CD4-positive, alpha-beta memory T cell (primary cell): ENCODE measurements at regions not wholly inside any gene's neighbourhood (a gene's known extent, or its start where the extent isn't known, plus 50 kb on each side); places are given as distances from the start of the nearest gene placed in this dataset.
"Not testable (repeated sequence)": the region's sequence is repeated elsewhere in the genome, so short reads cannot be mapped to it uniquely, and the experiment has no call there.

Experiments
- CTCF ChIA-PET: fragments of 350-600 bp; sonication (Branson Sonifier 250); formaldehyde crosslinking; loops from one replicate; lab custom pipeline; 2021; ENCODE audit warnings: inconsistent platforms; ENCODE audit not compliant: partially characterized antibody; lab: Charles Lee
- POLR2A ChIA-PET: fragments of 350-600 bp; sonication (Branson Sonifier 250); formaldehyde crosslinking; loops from one replicate; lab custom pipeline; 2021; ENCODE audit not compliant: partially characterized antibody; lab: Charles Lee
- DNase-seq, 5 donors: peaks; one replicate each; pipeline versions ENCODE4 v3.0.0 to v3.0.0-alpha.2; 2020 to 2022; ENCODE audit warnings: mixed read lengths in 1 of 5
- H3K27ac ChIP-seq: one replicate; pipeline ENCODE4 v1.7.0; 2013; ENCODE audit warnings: low read depth, low read length
- H3K27me3 ChIP-seq: 2 replicates; pipeline ENCODE4 v1.7.0; 2013; ENCODE audit warnings: mild to moderate bottlenecking, low read length, moderate library complexity; ENCODE audit not compliant: insufficient read depth
- H3K36me3 ChIP-seq: 2 replicates; pipeline ENCODE4 v1.7.0; 2013; ENCODE audit warnings: mild to moderate bottlenecking, low read length, moderate library complexity; ENCODE audit not compliant: insufficient read depth
- H3K4me1 ChIP-seq: 2 replicates; pipeline ENCODE4 v1.7.0; 2013; ENCODE audit warnings: mild to moderate bottlenecking, low read length, moderate library complexity; ENCODE audit not compliant: insufficient read depth
- H3K4me3 ChIP-seq, 2 donors: one replicate each; pipeline ENCODE4 v1.7.0; 2013; ENCODE audit warnings: low read length in 2 of 2, mild to moderate bottlenecking in 1 of 2
- H3K9me3 ChIP-seq, 2 donors: one replicate each; pipeline ENCODE4 v1.7.0; 2013; ENCODE audit warnings: low read length in 2 of 2, control low read depth in 1 of 2; ENCODE audit not compliant: control insufficient read depth in 1 of 2
- H3K27ac Mint-ChIP-seq, 7 donors: one replicate each; pipeline ENCODE4 v1.8.0; 2020 to 2021; ENCODE audit warnings: mixed read lengths in 7 of 7, mild to moderate bottlenecking in 6 of 7, inconsistent platforms in 3 of 7, moderate library complexity in 3 of 7
- H3K27me3 Mint-ChIP-seq, 2 donors: one replicate each; pipeline ENCODE4 v1.8.0; 2020 to 2021; ENCODE audit warnings: mixed read lengths in 2 of 2
- H3K36me3 Mint-ChIP-seq, 2 donors: one replicate each; pipeline ENCODE4 v1.8.0; 2020 to 2021; ENCODE audit warnings: mixed read lengths in 2 of 2, inconsistent platforms in 1 of 2, mild to moderate bottlenecking in 1 of 2
- H3K4me1 Mint-ChIP-seq, 4 donors: one replicate each; pipeline ENCODE4 v1.8.0; 2020 to 2021; ENCODE audit warnings: mixed read lengths in 4 of 4, mild to moderate bottlenecking in 1 of 4
- H3K4me3 Mint-ChIP-seq, 8 donors: one replicate each; pipeline ENCODE4 v1.8.0; 2020 to 2021; ENCODE audit warnings: mixed read lengths in 8 of 8, mild to moderate bottlenecking in 7 of 8, moderate library complexity in 6 of 8, inconsistent platforms in 3 of 8
- H3K9me3 Mint-ChIP-seq, 8 donors: one replicate each; pipeline ENCODE4 v1.8.0; 2020 to 2021; ENCODE audit warnings: mixed read lengths in 8 of 8, mild to moderate bottlenecking in 5 of 8, inconsistent platforms in 3 of 8, moderate library complexity in 1 of 8
- intact Hi-C: fragments of 100-400 bp; cut with micrococcal nuclease; formaldehyde crosslinking; loops from one replicate; pipeline ENCODE4 v1.15.1; 2023

GRCh38 chr6:96410467-96410866 is 111.1 kb upstream of the UFL1 start:
- Mint-ChIP-seq H3K4me1 (no peaks in the 10 kb centered on the region), H3K36me3 (no peaks in the 10 kb centered on the region), H3K27me3 (peaks cover 0 to 4% of the 10 kb centered on the region in 2 donors), H3K9me3 (peaks cover 0 to 5% (median 2%) of the 10 kb centered on the region in 8 donors), H3K27ac (peak overlapping the region in 1 of 7 donors; percentile 58), H3K4me3 (no peak overlapping the region)
- H3K4me1 ChIP-seq, result no peaks in the 10 kb centered on the region
- no peaks in the 10 kb centered on the region for H3K9me3 ChIP-seq
- ChIA-PET CTCF (interaction anchor here (1.3 kb wide), 1 partner anchor 20 kb away, joined by 3 read pairs; no protein-coding TSS in a partner anchor), POLR2A (no interaction called here)
- intact Hi-C loops, result no loop called here
- H3K27me3 ChIP-seq, result no peaks in the 10 kb centered on the region
- no peak overlapping the region for H3K4me3 ChIP-seq
- no peaks in the 10 kb centered on the region for H3K36me3 ChIP-seq
- no peak overlapping the region for H3K27ac ChIP-seq
- no peak for DNase-seq

GRCh38 chr6:96420294-96420693 is 101.3 kb upstream of the UFL1 start:
- no peak overlapping the region for H3K4me3 ChIP-seq
- POLR2A ChIA-PET, result no interaction called here
- H3K4me1 Mint-ChIP-seq, result no peaks in the 10 kb centered on the region
- H3K27ac ChIP-seq, result no peak overlapping the region
- H3K27me3 ChIP-seq, result no peaks in the 10 kb centered on the region
- no peak for DNase-seq
- H3K9me3 Mint-ChIP-seq, result peaks cover 0 to 15% (median 5%) of the 10 kb centered on the region in 8 donors
- CTCF ChIA-PET, result no interaction called here
- no peaks in the 10 kb centered on the region for H3K4me1 ChIP-seq
- intact Hi-C loops, result no loop called here
- no peaks in the 10 kb centered on the region for H3K36me3 Mint-ChIP-seq
- H3K36me3 ChIP-seq, result no peaks in the 10 kb centered on the region
- no peak overlapping the region for H3K4me3 Mint-ChIP-seq
- H3K27ac Mint-ChIP-seq, result no peak overlapping the region
- H3K27me3 Mint-ChIP-seq, result peaks cover 0 to 1% of the 10 kb centered on the region in 2 donors
- peaks cover 0 to 3% of the 10 kb centered on the region in 2 donors for H3K9me3 ChIP-seq

- Mint-ChIP-seq H3K36me3 (peaks cover 3 to 5% of the 10 kb centered on the region in 2 donors), H3K4me1 (no peaks in the 10 kb centered on the region), H3K27ac (no peak overlapping the region), H3K27me3 (peaks cover 2 to 5% of the 10 kb centered on the region in 2 donors), H3K9me3 (peaks cover 5 to 62% (median 33%) of the 10 kb centered on the region in 8 donors), H3K4me3 (no peak overlapping the region)
- no peak for DNase-seq
- Histone ChIP-seq H3K4me3 (no peak overlapping the region), H3K27ac (no peak overlapping the region), H3K36me3 (no peaks in the 10 kb centered on the region), H3K27me3 (no peaks in the 10 kb centered on the region), H3K4me1 (no peaks in the 10 kb centered on the region), H3K9me3 (no peaks in the 10 kb centered on the region)
- CTCF ChIA-PET, result interaction anchor here (1.5 kb wide), 1 partner anchor 10 kb away, joined by 3 read pairs; no protein-coding TSS in a partner anchor
- POLR2A ChIA-PET, result no interaction called here
- intact Hi-C loops, result no loop called here
Observed at GRCh38 chr6:96433950-96434349, 87.7 kb upstream of the UFL1 start.

- Histone ChIP-seq H3K9me3 (no peaks in the 10 kb centered on the region), H3K27me3 (no peaks in the 10 kb centered on the region), H3K4me3 (no peak overlapping the region), H3K27ac (no peak overlapping the region), H3K36me3 (no peaks in the 10 kb centered on the region), H3K4me1 (no peaks in the 10 kb centered on the region)
- Mint-ChIP-seq H3K4me3 (no peak overlapping the region), H3K9me3 (peaks cover 0 to 52% (median 26%) of the 10 kb centered on the region in 8 donors), H3K36me3 (peaks cover 3 to 5% of the 10 kb centered on the region in 2 donors), H3K27ac (no peak overlapping the region), H3K27me3 (peaks cover 2 to 5% of the 10 kb centered on the region in 2 donors), H3K4me1 (no peaks in the 10 kb centered on the region)
- ChIA-PET POLR2A (no interaction called here), CTCF (no interaction called here)
- intact Hi-C loops, result no loop called here
- DNase-seq, result no peak
Observed at GRCh38 chr6:96436398-96436797, 85.2 kb upstream of the UFL1 start.

GRCh38 chr6:96437228-96437627 is 84.4 kb upstream of the UFL1 start:
- H3K36me3 ChIP-seq, CTCF ChIA-PET, H3K27ac ChIP-seq, H3K36me3 Mint-ChIP-seq, H3K27me3 ChIP-seq, H3K4me3 Mint-ChIP-seq, DNase-seq, H3K27ac Mint-ChIP-seq, H3K9me3 ChIP-seq, H3K4me1 Mint-ChIP-seq, H3K4me3 ChIP-seq, POLR2A ChIA-PET, intact Hi-C loops, H3K27me3 Mint-ChIP-seq, H3K4me1 ChIP-seq: not testable (repeated sequence)
- H3K9me3 Mint-ChIP-seq, result peaks cover 0 to 43% (median 26%) of the 10 kb centered on the region in 8 donors

- peaks cover 0 to under 1% of the 10 kb centered on the region in 2 donors for H3K36me3 Mint-ChIP-seq
- peaks cover 0 to 2% of the 10 kb centered on the region in 2 donors for H3K27me3 Mint-ChIP-seq
- H3K4me3 Mint-ChIP-seq, result no peak overlapping the region
- H3K27ac Mint-ChIP-seq, result no peak overlapping the region
- H3K27ac ChIP-seq, result no peak overlapping the region
- H3K9me3 Mint-ChIP-seq, result peaks cover 0 to 13% (median 5%) of the 10 kb centered on the region in 8 donors
- intact Hi-C loops, result no loop called here
- H3K4me3 ChIP-seq, result no peak overlapping the region
- POLR2A ChIA-PET, result no interaction called here
- no peak for DNase-seq
- H3K9me3 ChIP-seq, result no peaks in the 10 kb centered on the region
- no peaks in the 10 kb centered on the region for H3K4me1 Mint-ChIP-seq
- no peaks in the 10 kb centered on the region for H3K27me3 ChIP-seq
- no peaks in the 10 kb centered on the region for H3K4me1 ChIP-seq
- CTCF ChIA-PET, result no interaction called here
- H3K36me3 ChIP-seq, result no peaks in the 10 kb centered on the region
Observed at GRCh38 chr6:96450082-96450769, 71.4 kb upstream of the UFL1 start.

- no peaks in the 10 kb centered on the region for H3K4me1 ChIP-seq
- Mint-ChIP-seq H3K9me3 (peaks cover 0 to 8% (median 2%) of the 10 kb centered on the region in 8 donors), H3K4me1 (no peaks in the 10 kb centered on the region), H3K4me3 (no peak overlapping the region), H3K36me3 (no peaks in the 10 kb centered on the region), H3K27ac (no peak overlapping the region), H3K27me3 (peaks cover 0 to 2% of the 10 kb centered on the region in 2 donors)
- H3K4me3 ChIP-seq, result no peak overlapping the region
- ChIA-PET CTCF (no interaction called here), POLR2A (no interaction called here)
- H3K9me3 ChIP-seq, result no peaks in the 10 kb centered on the region
- H3K27ac ChIP-seq, result no peak overlapping the region
- no peak for DNase-seq
- H3K27me3 ChIP-seq, result no peaks in the 10 kb centered on the region
- intact Hi-C loops, result no loop called here
- no peaks in the 10 kb centered on the region for H3K36me3 ChIP-seq
Observed at GRCh38 chr6:96450770-96451130, 70.9 kb upstream of the UFL1 start.
